Parathyroid adenoma (tissue), 2 donors: ENCODE measurements at regions not wholly inside any gene's neighbourhood (a gene's known extent, or its start where the extent isn't known, plus 50 kb on each side); places are given as distances from the start of the nearest gene placed in this dataset.

Source experiments
- H2AFZ ChIP-seq: fragments of 300-600 bp; sonication (generic); one replicate; pipeline ENCODE4 v1.7.0; 2017; ENCODE audit warnings: antibody characterized with exemption, mild to moderate bottlenecking
- H3K27ac ChIP-seq: fragments of 300-600 bp; sonication (generic); one replicate; pipeline ENCODE4 v1.7.0; 2017
- H3K27me3 ChIP-seq: fragments of 300-600 bp; sonication (generic); one replicate; pipeline ENCODE4 v1.7.0; 2017; ENCODE audit warnings: low read length; ENCODE audit not compliant: control insufficient read depth, insufficient read depth
- H3K36me3 ChIP-seq: fragments of 300-600 bp; sonication (generic); one replicate; pipeline ENCODE4 v1.7.0; 2017; ENCODE audit warnings: low read length; ENCODE audit not compliant: control insufficient read depth, insufficient read depth
- H3K4me1 ChIP-seq: fragments of 300-600 bp; sonication (generic); one replicate; pipeline ENCODE4 v1.7.0; 2017; ENCODE audit warnings: control low read depth
- H3K4me2 ChIP-seq: fragments of 300-600 bp; sonication (generic); one replicate; pipeline ENCODE4 v1.7.0; 2017; ENCODE audit warnings: low read length
- H3K4me3 ChIP-seq: fragments of 300-600 bp; sonication (generic); one replicate; pipeline ENCODE4 v1.7.0; 2017; ENCODE audit warnings: low read depth, low read length
- H3K79me2 ChIP-seq: fragments of 300-600 bp; sonication (generic); one replicate; pipeline ENCODE4 v1.7.0; 2017; ENCODE audit warnings: control low read depth
- H3K9ac ChIP-seq: fragments of 300-600 bp; sonication (generic); one replicate; pipeline ENCODE4 v1.7.0; 2017; ENCODE audit warnings: mild to moderate bottlenecking
- H3K9me3 ChIP-seq: fragments of 300-600 bp; sonication (generic); one replicate; pipeline ENCODE4 v1.7.0; 2017; ENCODE audit warnings: low read length; ENCODE audit not compliant: control insufficient read depth
- CTCF ChIP-seq: fragments of 300-600 bp; sonication (generic); IDR thresholded peaks from one replicate; pipeline ENCODE4 v1.7.0; 2017; ENCODE audit warnings: antibody characterized with exemption, mild to moderate bottlenecking
- donor health status: primary hyperparathyroidism.

GRCh38 chr1:90147093-90147492 is 152.2 kb downstream of the ZNF326 start:
- no peak overlapping the region for H3K4me3 ChIP-seq
- no peaks in the 10 kb centered on the region for H3K4me1 ChIP-seq
- no peaks in the 10 kb centered on the region for H3K36me3 ChIP-seq
- H2AFZ ChIP-seq, result no peak overlapping the region
- no peaks in the 10 kb centered on the region for H3K27me3 ChIP-seq
- no peaks in the 10 kb centered on the region for H3K9me3 ChIP-seq
- H3K9ac ChIP-seq, result no peak overlapping the region
- TF ChIP-seq CTCF, result no peak
- H3K79me2 ChIP-seq, result no peaks in the 10 kb centered on the region
- no peak overlapping the region for H3K4me2 ChIP-seq
- H3K27ac ChIP-seq, result no peak overlapping the region

GRCh38 chr1:90144820-90145219 is 149.9 kb downstream of the ZNF326 start:
- H3K4me2 ChIP-seq, result no peak overlapping the region
- H3K4me1 ChIP-seq, result no peaks in the 10 kb centered on the region
- H3K27me3 ChIP-seq, result no peaks in the 10 kb centered on the region
- TF ChIP-seq CTCF, result no peak
- H3K27ac ChIP-seq, result no peak overlapping the region
- no peaks in the 10 kb centered on the region for H3K36me3 ChIP-seq
- no peak overlapping the region for H2AFZ ChIP-seq
- H3K9me3 ChIP-seq, result no peaks in the 10 kb centered on the region
- no peak overlapping the region for H3K4me3 ChIP-seq
- H3K9ac ChIP-seq, result no peak overlapping the region
- H3K79me2 ChIP-seq, result no peaks in the 10 kb centered on the region

- no peaks in the 10 kb centered on the region for H3K36me3 ChIP-seq
- no peak overlapping the region for H3K9ac ChIP-seq
- H3K9me3 ChIP-seq, result no peaks in the 10 kb centered on the region
- no peak overlapping the region for H3K4me2 ChIP-seq
- TF ChIP-seq CTCF, result no peak
- no peaks in the 10 kb centered on the region for H3K79me2 ChIP-seq
- no peak overlapping the region for H2AFZ ChIP-seq
- no peak overlapping the region for H3K27ac ChIP-seq
- H3K4me3 ChIP-seq, result no peak overlapping the region
- H3K4me1 ChIP-seq, result no peaks in the 10 kb centered on the region
- no peaks in the 10 kb centered on the region for H3K27me3 ChIP-seq
These were observed 148.7 kb downstream of the ZNF326 start for GRCh38 chr1:90143591-90143990.

GRCh38 chr1:90142697-90143096 is 147.8 kb downstream of the ZNF326 start:
- Histone ChIP-seq H3K9ac (no peak overlapping the region), H3K4me1 (no peaks in the 10 kb centered on the region), H3K79me2 (no peaks in the 10 kb centered on the region), H3K36me3 (no peaks in the 10 kb centered on the region), H2AFZ (no peak overlapping the region), H3K27ac (no peak overlapping the region), H3K27me3 (no peaks in the 10 kb centered on the region), H3K9me3 (no peaks in the 10 kb centered on the region), H3K4me3 (no peak overlapping the region), H3K4me2 (no peak overlapping the region)
- TF ChIP-seq CTCF, result no peak

GRCh38 chr1:90139837-90140236 is 144.9 kb downstream of the ZNF326 start:
- H3K9me3 ChIP-seq, result no peaks in the 10 kb centered on the region
- no peak overlapping the region for H3K9ac ChIP-seq
- TF ChIP-seq CTCF, result no peak
- H3K4me1 ChIP-seq, result no peaks in the 10 kb centered on the region
- no peaks in the 10 kb centered on the region for H3K36me3 ChIP-seq
- no peak overlapping the region for H3K4me2 ChIP-seq
- H3K4me3 ChIP-seq, result no peak overlapping the region
- no peak overlapping the region for H2AFZ ChIP-seq
- H3K27me3 ChIP-seq, result no peaks in the 10 kb centered on the region
- H3K79me2 ChIP-seq, result no peaks in the 10 kb centered on the region
- no peak overlapping the region for H3K27ac ChIP-seq
